Brain microvascular endothelial cell (primary cell): ENCODE measurements at regions not wholly inside any gene's neighbourhood (a gene's known extent, or its start where the extent isn't known, plus 50 kb on each side); places are given as distances from the start of the nearest gene placed in this dataset.

Experiments used
- DNase-seq: peaks from one replicate; pipeline ENCODE4 v3.0.0-alpha.2; 2020
- H3K27ac ChIP-seq: fragments of 250-450 bp; sonication (Bioruptor Pico); 2 replicates; pipeline ENCODE4 v1.5.1; 2020; ENCODE audit warnings: mild to moderate bottlenecking, moderate library complexity
- H3K27me3 ChIP-seq: fragments of 250-450 bp; sonication (Bioruptor Pico); replicated peaks from 2 replicates; pipeline ENCODE4 v1.5.1; 2020; ENCODE audit warnings: mild to moderate bottlenecking
- H3K36me3 ChIP-seq: fragments of 250-450 bp; sonication (Bioruptor Pico); replicated peaks from 2 replicates; pipeline ENCODE4 v1.5.1; 2020; ENCODE audit warnings: mild to moderate bottlenecking
- H3K4me3 ChIP-seq: 2 replicates; pipeline ENCODE4 v1.5.1; 2011; ENCODE audit warnings: low read depth, mild to moderate bottlenecking, control low read depth, low read length, moderate library complexity
- in situ Hi-C: cut with HindIII; loops from 2 replicates; pipeline ENCODE4 v1.10.0; 2017; ENCODE audit warnings: low sequenced_read_pairs, low pct_ligation_motif_present
- TF ChIP-seq, protein P1 (sequence below): IDR thresholded peaks from 2 replicates; pipeline ENCODE4 v1.5.1; 2011; ENCODE audit warnings: low read depth, mild to moderate bottlenecking, moderate library complexity, low read length, control low read depth, inconsistent platforms; ENCODE audit errors: missing control alignments

GRCh38 chr12:58977476-58977875 is 57.2 kb upstream of the LRIG3 start:
- DNase-seq = no peak
- H3K27ac ChIP-seq = no peak overlapping the region
- H3K4me3 ChIP-seq = no peak overlapping the region
- H3K36me3 ChIP-seq = no peaks in the 10 kb centered on the region
- in situ Hi-C loops = no loop called here
- H3K27me3 ChIP-seq = no peaks in the 10 kb centered on the region
- TF ChIP-seq, protein P1, sequence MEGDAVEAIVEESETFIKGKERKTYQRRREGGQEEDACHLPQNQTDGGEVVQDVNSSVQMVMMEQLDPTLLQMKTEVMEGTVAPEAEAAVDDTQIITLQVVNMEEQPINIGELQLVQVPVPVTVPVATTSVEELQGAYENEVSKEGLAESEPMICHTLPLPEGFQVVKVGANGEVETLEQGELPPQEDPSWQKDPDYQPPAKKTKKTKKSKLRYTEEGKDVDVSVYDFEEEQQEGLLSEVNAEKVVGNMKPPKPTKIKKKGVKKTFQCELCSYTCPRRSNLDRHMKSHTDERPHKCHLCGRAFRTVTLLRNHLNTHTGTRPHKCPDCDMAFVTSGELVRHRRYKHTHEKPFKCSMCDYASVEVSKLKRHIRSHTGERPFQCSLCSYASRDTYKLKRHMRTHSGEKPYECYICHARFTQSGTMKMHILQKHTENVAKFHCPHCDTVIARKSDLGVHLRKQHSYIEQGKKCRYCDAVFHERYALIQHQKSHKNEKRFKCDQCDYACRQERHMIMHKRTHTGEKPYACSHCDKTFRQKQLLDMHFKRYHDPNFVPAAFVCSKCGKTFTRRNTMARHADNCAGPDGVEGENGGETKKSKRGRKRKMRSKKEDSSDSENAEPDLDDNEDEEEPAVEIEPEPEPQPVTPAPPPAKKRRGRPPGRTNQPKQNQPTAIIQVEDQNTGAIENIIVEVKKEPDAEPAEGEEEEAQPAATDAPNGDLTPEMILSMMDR = no peak

DNA sequence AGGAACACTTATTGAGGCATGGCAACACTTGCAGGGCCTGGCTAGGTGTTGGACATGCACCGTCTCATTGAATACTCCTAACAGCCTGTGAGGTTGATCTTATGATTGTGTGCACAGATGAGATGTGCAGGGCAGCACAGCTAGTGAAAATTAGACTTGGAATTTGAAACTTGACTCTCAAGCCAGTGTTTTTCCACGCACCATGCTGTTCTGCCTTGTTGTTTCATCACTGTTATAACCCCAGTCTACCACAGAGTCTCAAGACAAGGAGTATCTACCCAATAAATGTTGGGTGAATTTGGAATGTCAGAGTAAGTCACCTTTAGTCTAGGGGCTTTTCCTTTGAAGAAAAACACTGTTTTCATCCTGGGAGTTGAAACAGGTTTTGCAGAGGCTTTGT is 55.8 kb upstream of the LRIG3 start:
- Histone ChIP-seq H3K36me3 (no peaks in the 10 kb centered on the region), H3K4me3 (no peak overlapping the region), H3K27ac (no peak overlapping the region), H3K27me3 (no peaks in the 10 kb centered on the region)
- TF ChIP-seq, protein P1 = no peak
- DNase-seq = no peak
- in situ Hi-C loops = no loop called here
